Right ventricle myocardium inferior (tissue), 1 donor: ENCODE measurements at regions not wholly inside any gene's neighbourhood (a gene's known extent, or its start where the extent isn't known, plus 50 kb on each side); places are given as distances from the start of the nearest gene placed in this dataset.
"Not testable (repeated sequence)": the region's sequence is repeated elsewhere in the genome, so short reads cannot be mapped to it uniquely, and the experiment has no call there.

ENCODE experiments used
- ATAC-seq: fragments of 200-7000 bp; cut with Tn5 transposase; one replicate; pipeline ENCODE4 v1.9.1; 2020; ENCODE audit warnings: mild to moderate bottlenecking, moderate library complexity
- DNase-seq: peaks from one replicate; pipeline ENCODE4 v3.0.0; 2021; ENCODE audit errors: missing footprints
- intact Hi-C: fragments of 100-400 bp; cut with DNase I; formaldehyde crosslinking; loops from one replicate; pipeline ENCODE4 v1.11.0; 2022
- donor health status: DM: no; HTN: yes; CAD: no; lungs with severe emphysema.

GRCh38 chr2:215738351-215738750 lies 275.0 kb downstream of the MREG start:
- ATAC-seq (peak; percentile 31), DNase-seq (no peak)
- intact Hi-C loops, result no loop called here

GRCh38 chr2:215737477-215737876 lies 275.9 kb downstream of the MREG start:
- DNase-seq (no peak), ATAC-seq (no peak)
- intact Hi-C loops, result no loop called here

GRCh38 chr2:215736653-215737290 lies 276.6 kb downstream of the MREG start:
- intact Hi-C loops, result no loop called here
- DNase-seq (no peak), ATAC-seq (no peak)

GRCh38 chr2:215731108-215731658 lies 282.2 kb downstream of the MREG start:
- ATAC-seq (no peak), DNase-seq (no peak)
- intact Hi-C loops, result no loop called here

GRCh38 chr2:215729985-215730620 lies 283.2 kb downstream of the MREG start:
- intact Hi-C loops, result no loop called here
- no peak for ATAC-seq
- DNase-seq, result no peak

GRCh38 chr2:215728504-215729065 lies 284.8 kb downstream of the MREG start:
- ATAC-seq, result peak; percentile 39
- intact Hi-C loops, result no loop called here

GRCh38 chr2:215727507-215728503 lies 285.5 kb downstream of the MREG start:
- intact Hi-C loops, result no loop called here
- DNase-seq, result no peak
- ATAC-seq, result no peak

More at GRCh38 chr2:215728504-215729065, 284.8 kb downstream of the MREG start:
- DNase-seq, result no peak

GRCh38 chr2:215726070-215726469 lies 287.3 kb downstream of the MREG start:
- intact Hi-C loops, result no loop called here
- DNase-seq (no peak), ATAC-seq (no peak)

GRCh38 chr2:215724146-215724545 lies 288.3 kb upstream of the FN1 start:
- ATAC-seq (no peak), DNase-seq (no peak)
- intact Hi-C loops, result no loop called here

GRCh38 chr2:215723631-215724011 lies 287.8 kb upstream of the FN1 start:
- no peak for ATAC-seq
- intact Hi-C loops, result no loop called here
- DNase-seq, result no peak

GRCh38 chr2:215722986-215723630 lies 287.2 kb upstream of the FN1 start:
- intact Hi-C loops, result no loop called here
- ATAC-seq (no peak), DNase-seq (no peak)

- ATAC-seq, result no peak
- intact Hi-C loops, result no loop called here
These were observed 286.3 kb upstream of the FN1 start for GRCh38 chr2:215722125-215722524.

GRCh38 chr2:215721515-215721914 lies 285.6 kb upstream of the FN1 start:
- DNase-seq, ATAC-seq, intact Hi-C loops: not testable (repeated sequence)

More at GRCh38 chr2:215722125-215722524, 286.3 kb upstream of the FN1 start:
- no peak for DNase-seq

- intact Hi-C loops, result no loop called here
- ATAC-seq, result no peak
- no peak for DNase-seq
These were observed 283.0 kb upstream of the FN1 start for GRCh38 chr2:215718890-215719289.

GRCh38 chr2:215718436-215718835 lies 282.6 kb upstream of the FN1 start:
- DNase-seq (no peak), ATAC-seq (no peak)
- intact Hi-C loops, result no loop called here

GRCh38 chr2:215717501-215718381 lies 281.9 kb upstream of the FN1 start:
- intact Hi-C loops, result no loop called here

GRCh38 chr2:215716956-215717355 lies 281.1 kb upstream of the FN1 start:
- DNase-seq, result no peak
- no peak for ATAC-seq
- intact Hi-C loops, result no loop called here

More at GRCh38 chr2:215717501-215718381, 281.9 kb upstream of the FN1 start:
- no peak for ATAC-seq
- DNase-seq, result no peak
